ENCODE measurements at regions not wholly inside any gene's neighbourhood (a gene's known extent, or its start where the extent isn't known, plus 50 kb on each side); places are given as distances from the start of the nearest gene placed in this dataset.

DNA sequence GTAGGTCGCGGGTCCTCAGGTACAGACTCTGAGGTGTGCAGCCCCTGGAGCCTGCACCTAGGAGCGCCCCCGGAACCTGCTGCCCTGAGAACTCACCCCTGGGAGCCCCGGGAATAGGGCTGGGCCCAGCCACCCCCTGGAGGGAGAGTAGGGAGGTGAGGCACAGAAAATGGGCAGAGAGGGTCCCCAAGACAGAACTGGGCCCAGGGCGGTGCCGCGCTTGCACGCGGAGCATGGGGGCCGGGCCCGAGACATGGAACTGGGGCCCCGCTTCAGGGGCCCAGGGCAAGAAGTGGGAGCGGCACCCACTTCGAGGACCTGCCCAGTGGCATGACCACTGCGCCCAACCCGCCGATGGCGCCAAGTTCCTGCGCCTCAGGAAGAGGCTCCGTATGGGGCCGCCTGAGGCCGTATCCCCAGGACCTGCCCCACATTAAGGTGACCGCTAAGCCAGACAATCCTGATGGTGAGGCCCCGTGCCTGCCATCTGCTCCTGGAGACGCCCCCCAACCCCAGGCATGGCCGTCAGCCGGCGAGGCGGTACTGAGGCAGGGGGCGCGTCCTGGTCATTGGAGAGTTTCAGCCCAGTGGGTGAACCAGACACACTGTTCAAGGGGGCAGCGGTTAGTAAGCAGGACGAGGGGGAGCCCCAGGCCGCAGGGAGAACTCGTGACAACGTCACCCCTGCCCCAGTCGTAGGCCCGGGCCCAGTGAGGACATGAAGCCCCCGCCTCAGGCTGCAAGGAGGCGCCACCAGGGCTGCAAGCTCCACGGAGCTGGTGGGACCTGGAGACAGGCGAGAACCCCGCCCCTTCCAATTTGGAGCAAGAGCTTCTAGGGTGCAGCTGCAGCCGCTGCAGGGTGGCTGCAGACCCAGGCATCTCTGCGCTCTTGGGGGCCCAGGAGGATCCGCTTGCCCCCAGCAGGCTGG, 89.5 kb upstream of the PUM3 start:
- peak in 3 of 10 donors; percentile 57 to 82 (median 67) for DNase-seq
- intact Hi-C loops (cut with DNase I) = no loop called here

DNA sequence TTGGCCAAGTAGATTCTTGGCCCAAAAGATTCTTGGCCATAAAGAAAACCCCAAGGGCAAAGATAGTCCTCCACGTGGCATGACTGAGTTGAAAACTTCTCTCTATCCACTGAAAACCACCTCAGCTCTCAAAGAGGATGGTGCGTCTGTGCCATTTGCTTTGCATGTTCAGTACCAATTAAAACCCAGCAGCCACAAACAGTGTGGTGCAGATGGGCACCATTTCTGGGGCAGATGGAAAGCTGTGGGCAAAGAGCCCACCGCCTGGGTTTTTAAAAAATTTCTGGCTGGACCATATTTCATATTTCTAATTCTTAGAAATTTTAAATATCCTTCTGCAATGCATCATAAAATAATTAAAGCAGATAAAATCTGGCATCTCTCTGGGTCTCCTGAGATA, 84.5 kb upstream of the PUM3 start:
- DNase-seq = no peak
- intact Hi-C loops (cut with DNase I) = no loop called here

DNA sequence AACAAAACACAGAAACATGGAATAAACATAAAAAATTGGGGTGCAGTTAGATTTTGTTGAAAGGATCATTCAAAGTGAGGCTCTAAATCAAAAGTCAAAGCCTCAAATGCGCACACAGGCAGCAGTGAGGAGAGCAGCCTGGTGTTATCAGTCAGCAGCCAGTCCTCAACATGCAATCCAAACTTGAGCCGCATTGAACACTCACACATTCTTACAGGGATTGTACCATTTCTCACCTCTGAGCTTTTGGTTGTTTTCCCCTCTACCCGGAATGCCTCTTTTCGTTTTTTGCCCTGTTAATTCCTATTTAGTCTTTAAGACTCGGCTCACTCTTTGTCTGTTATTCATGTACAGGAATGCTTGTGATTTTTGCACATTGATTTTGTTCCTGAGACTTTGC, 81.1 kb upstream of the PUM3 start:
- intact Hi-C loops (cut with DNase I) = no loop called here
- no peak for DNase-seq

DNA sequence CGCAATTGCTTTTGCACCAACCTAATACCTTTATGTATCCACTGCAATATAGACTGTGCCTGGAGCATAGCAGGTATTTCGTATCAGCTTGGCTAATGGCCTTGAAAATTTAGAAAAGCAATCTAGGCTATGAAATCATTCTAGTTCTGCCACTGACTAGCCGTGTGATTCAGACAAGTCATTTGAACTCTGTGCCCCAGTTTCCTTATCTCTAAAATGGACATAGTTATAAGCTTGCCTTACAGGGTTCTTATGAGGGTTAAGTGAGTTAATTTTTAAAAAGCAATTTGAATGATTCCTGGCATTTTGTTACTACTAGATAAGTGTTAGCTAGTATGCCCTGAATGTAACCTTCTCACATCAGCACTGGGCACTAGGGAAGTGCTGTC, 80.5 kb upstream of the PUM3 start:
- no peak for DNase-seq
- intact Hi-C loops (cut with DNase I) = no loop called here

DNA sequence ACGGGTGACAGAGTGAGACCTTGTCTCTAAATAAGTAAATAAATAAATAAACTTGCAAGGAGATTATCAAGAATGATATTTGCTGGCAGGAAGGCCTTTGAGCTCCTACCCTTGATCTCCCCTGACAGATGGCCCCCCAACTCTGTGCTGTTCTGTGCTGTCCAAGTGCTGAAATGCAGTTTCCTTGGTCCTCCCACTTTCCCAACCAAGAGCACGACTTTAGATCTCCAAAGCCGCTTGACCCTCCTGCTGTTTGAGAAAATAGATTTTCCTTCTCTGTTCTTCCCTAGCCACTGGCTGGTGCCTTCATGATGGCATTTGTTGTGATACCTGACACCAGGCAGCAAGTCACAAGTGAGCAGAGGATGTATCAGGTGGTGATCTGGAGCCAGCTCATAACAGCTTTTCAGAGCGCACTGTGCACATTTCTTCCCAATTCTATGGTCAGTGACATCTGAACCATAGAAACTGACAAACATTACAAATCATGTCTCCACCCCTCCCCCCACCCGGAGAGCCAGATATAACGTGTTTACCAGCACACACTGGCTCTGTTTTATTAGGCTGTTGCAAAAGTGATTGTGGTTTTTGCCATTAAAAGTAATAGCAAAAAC, 80.0 kb upstream of the PUM3 start:
- no peak for DNase-seq
- intact Hi-C loops (cut with DNase I) = no loop called here

DNA sequence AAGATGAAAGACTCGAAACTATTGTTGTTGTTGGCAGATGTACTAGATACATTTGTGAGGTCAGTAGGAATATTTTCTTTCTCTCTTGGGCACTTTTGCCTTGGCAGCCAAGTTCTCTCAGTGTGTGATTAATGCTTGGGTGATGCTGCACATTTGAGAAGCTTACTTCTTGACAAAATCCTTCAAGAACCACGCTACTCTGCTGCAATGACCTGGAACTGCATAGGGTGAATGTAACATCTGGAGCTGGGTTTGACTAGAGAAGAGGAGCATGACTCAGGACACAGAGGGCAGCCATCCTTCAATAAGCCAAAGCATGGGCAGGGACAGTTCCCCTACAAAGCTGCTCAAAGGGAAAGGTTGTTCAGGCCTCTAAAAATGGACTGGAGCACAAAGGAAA, 75.5 kb upstream of the PUM3 start:
- DNase-seq = no peak
- intact Hi-C loops (cut with DNase I) = no loop called here

DNA sequence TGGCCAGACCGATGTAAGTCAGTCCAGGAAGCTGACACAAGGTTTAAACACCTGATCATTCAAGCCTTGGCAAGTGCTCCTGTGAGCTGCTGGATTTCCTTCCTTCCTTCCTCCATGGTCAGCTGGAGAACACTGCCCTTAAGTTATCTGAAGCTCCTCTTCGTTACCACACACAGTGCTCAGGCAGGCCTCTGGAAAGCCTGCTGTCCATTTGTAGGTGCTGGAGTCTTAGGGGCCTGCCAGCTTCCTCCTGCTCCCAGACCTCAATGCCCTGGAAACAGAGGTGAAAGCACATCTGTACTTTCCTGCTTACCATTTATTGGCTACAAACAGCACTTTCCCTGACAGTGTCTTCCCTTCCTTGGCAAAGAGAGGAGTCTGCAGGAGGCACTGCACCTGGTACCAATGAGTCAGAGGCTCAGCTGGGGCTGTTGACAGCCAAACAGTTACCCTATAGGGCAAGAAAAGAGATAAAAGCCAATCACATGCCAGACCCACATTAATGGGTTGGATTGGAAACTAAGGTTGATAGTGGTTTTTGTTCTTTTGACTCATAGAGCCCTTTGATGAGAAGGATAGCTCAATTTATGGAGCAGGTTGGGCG, 72.6 kb upstream of the PUM3 start:
- intact Hi-C loops (cut with DNase I) = no loop called here
- no peak for DNase-seq

DNA sequence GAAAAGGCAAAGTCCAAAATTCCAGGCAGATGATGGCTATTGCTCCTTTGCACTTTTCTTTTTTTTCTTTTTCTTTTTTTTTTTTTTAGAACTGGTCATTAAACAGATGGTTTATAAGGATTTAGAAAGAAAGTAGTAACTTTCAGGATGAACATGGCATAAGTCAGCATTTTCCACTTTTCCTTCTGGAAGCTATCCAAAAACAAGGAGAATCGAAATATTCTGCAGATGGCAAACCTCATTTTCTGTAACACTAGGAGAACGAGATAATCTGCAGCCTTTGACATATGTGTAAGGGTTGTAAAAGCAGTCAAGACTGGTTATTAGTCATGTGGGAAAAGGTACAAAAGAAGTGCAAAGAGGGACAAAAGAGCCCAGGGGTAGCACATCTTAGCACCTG, 69.1 kb upstream of the PUM3 start:
- no peak for DNase-seq
- intact Hi-C loops (cut with DNase I) = no loop called here

DNA sequence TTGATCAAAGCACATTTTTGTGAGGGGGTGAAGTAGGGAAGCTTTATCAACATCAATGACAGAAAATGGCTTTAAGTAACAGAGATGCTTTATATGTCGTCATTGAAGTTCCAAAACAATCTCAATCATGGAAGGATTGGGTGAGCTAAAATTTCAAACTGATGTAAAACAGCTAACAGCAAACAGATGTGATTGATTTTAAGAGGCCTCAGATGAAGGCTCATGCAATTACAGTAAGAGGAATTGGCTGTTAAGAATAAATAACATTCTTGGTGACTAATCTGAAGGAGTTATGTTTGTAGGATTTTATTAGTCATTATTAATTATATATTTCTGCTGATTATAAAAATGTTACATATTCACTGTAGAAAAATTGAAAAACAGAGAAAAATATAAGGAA, 63.5 kb upstream of the PUM3 start:
- DNase-seq = no peak
- intact Hi-C loops (cut with DNase I) = no loop called here

DNA sequence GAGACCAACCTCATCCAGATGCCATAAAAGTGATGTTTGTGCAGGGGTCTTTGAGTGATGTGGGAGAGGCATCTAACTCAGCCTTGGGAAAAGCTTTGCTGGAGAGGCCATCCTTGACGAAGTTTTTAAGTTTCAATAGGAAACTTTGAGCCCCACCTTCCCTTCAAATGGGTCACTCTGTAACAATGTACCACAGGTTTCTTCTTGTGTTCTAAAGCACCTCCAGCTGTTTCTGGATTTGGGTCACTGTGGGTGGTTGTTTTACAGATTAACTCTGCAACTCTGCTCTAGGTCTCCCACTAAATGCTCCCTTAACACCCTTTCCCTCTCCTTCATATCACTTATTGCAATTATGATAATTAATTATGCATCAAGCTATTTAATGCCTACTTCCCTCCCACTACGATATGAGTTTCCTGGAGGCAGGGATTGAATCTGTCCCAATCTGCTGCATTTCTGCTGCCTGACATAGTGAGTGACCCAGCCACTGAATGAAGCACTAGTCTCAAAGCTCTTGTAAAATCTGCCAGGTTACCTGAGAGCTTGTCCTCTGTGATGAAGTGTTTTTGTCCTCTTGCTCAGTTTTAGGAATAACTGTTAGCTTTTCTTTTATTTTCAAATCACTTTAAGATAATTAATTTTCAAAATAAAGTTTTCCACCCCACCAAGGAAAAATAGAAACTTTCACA, 60.5 kb upstream of the PUM3 start:
- no peak for DNase-seq
- intact Hi-C loops (cut with DNase I) = no loop called here
